ENCODE measurements at regions not wholly inside any gene's neighbourhood (a gene's known extent, or its start where the extent isn't known, plus 50 kb on each side); places are given as distances from the start of the nearest gene placed in this dataset.
A peak's percentile ranks its signal among the peaks of the same experiment; 100 is the strongest.

- DNase-seq = no peak
These were observed 454.0 kb downstream of the NBAS start for GRCh38 chr2:15107137-15107536.

DNA sequence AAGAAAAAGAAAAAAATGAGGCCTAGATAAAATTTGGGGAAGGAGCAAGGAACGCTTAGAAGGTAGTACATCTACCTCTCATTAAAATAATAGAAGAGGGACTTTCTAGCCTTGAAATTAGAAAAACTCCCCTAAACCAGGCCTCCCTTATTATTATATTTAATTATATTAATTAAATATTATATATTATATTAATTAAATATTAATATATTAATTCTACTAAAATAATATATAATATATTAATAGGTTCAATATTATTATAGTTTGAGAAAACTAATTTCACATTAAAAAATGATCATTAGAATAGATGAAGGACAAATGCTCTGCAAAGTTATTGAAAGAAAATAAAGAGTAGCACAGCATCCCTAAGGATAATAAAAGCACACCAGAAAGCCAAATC, 449.4 kb downstream of the NBAS start:
- no peak for DNase-seq

DNA sequence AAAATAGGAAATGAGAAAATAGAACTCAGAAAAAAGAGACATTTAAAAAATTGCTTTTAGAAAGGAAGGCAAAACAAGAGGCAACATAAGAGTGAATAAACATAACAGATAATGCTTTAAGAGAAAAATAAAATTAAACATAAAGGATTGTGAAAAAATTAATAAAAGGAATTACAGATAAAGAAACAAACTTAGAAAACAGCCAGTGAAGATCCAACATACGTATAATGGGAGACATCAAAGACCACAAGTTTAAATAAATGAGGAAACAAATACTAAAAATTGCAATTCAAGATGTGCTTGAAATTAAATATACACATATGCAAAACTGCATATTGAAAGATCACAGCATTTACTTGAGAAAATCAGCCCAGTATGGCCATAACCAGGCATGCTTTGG, 448.9 kb downstream of the NBAS start:
- peak; percentile 16 for DNase-seq

GRCh38 chr2:15115776-15116175, 445.4 kb downstream of the NBAS start:
- peak; percentile 96 for DNase-seq

- DNase-seq = peak; percentile 56
These were observed 444.3 kb downstream of the NBAS start for GRCh38 chr2:15116830-15117229.

All from MV-4-11 (cell line).